ENCODE measurements at regions not wholly inside any gene's neighbourhood (a gene's known extent, or its start where the extent isn't known, plus 50 kb on each side); places are given as distances from the start of the nearest gene placed in this dataset.

GRCh38 chr6:15911753-15912504 is 217.0 kb upstream of the MYLIP start:
- H3K4me1 ChIP-seq (ENCODE audit: control insufficient read depth in 1 of 2, insufficient read depth in 2 of 2, low read depth in 1 of 2, low read length in 1 of 2) = peaks cover 0 to 15% of the 10 kb centered on the region in 2 experiments; a peak in 1 of 4 replicates
- no peaks in the 10 kb centered on the region for H4K20me1 ChIP-seq (ENCODE audit: insufficient read depth)
- no peaks in the 10 kb centered on the region for H3K9me3 ChIP-seq
- H2AFZ ChIP-seq (ENCODE audit: low read depth) = no peak overlapping the region
- H3F3A ChIP-seq (replicated peaks; ENCODE audit: insufficient read depth) = no peaks in the 10 kb centered on the region
- H3K36me3 ChIP-seq (replicated peaks in 1 of 2; ENCODE audit: control insufficient read depth in 1 of 2, insufficient read depth in 2 of 2, low read length in 1 of 2) = no peaks in the 10 kb centered on the region
- no peak overlapping the region for H3K4me2 ChIP-seq
- ChIA-PET CTCF (interaction anchor here (0.5 to 0.6 kb wide), 2 partner anchors 12 to 56 kb away, joined by 3 read pairs; no protein-coding TSS in a partner anchor), POLR2A (no interaction called here)
- H3K27ac ChIP-seq (ENCODE audit: low read depth in 2 of 2, low read length in 1 of 2) = no peak overlapping the region
- WGBS (ENCODE audit: low lambda C conversion rate) = 55% methylated on average over 6 of the region's 6 CpGs
- TF ChIP-seq CTCF (IDR thresholded peaks at IDR 0.05) (no peak), MAX (IDR thresholded peaks at IDR 0.05; ENCODE audit: low read depth) (no peak), GABPA (IDR thresholded peaks at IDR 0.05; ENCODE audit: low read depth) (no peak), POLR2AphosphoS5 (IDR thresholded peaks at IDR 0.05; ENCODE audit: low read depth, low read length) (no peak), RCOR1 (IDR thresholded peaks at IDR 0.05; ENCODE audit: low read length) (no peak), USF2 (IDR thresholded peaks at IDR 0.05; ENCODE audit: borderline replicate concordance, low read depth, low read length) (no peak)
- H3K27me3 ChIP-seq (ENCODE audit: insufficient read depth) = no peaks in the 10 kb centered on the region
- H3K4me3 ChIP-seq (ENCODE audit: low read depth in 2 of 2, low read length in 1 of 2) = no peak overlapping the region
- H3K9ac ChIP-seq = no peak overlapping the region
- H3K9me2 ChIP-seq = no peaks in the 10 kb centered on the region
- no peaks in the 10 kb centered on the region for H3K79me2 ChIP-seq (ENCODE audit: insufficient read depth)
- no peak for DNase-seq

GRCh38 chr6:15909290-15910070 is 219.4 kb upstream of the MYLIP start:
- H3K4me1 ChIP-seq (ENCODE audit: control insufficient read depth in 1 of 2, insufficient read depth in 2 of 2, low read depth in 1 of 2, low read length in 1 of 2) = peaks cover 0 to 8% of the 10 kb centered on the region in 2 experiments; a peak in 1 of 4 replicates
- H3K27ac ChIP-seq (ENCODE audit: low read depth in 2 of 2, low read length in 1 of 2) = no peak overlapping the region
- no peaks in the 10 kb centered on the region for H3K36me3 ChIP-seq (replicated peaks in 1 of 2; ENCODE audit: control insufficient read depth in 1 of 2, insufficient read depth in 2 of 2, low read length in 1 of 2)
- H3K9ac ChIP-seq = no peak overlapping the region
- H3K9me3 ChIP-seq = no peaks in the 10 kb centered on the region
- no peak overlapping the region for H3K4me2 ChIP-seq
- H3K27me3 ChIP-seq (ENCODE audit: insufficient read depth) = no peaks in the 10 kb centered on the region
- no peaks in the 10 kb centered on the region for H4K20me1 ChIP-seq (ENCODE audit: insufficient read depth)
- no peak for DNase-seq
- 40% methylated on average over 10 of the region's 10 CpGs for WGBS (ENCODE audit: low lambda C conversion rate)
- no peak overlapping the region for H3K4me3 ChIP-seq (ENCODE audit: low read depth in 2 of 2, low read length in 1 of 2)
- POLR2A ChIA-PET = no interaction called here
- TF ChIP-seq CHD2 (IDR thresholded peaks at IDR 0.05; ENCODE audit: low read length, partially characterized antibody) (no peak), MXI1 (IDR thresholded peaks at IDR 0.05; ENCODE audit: low read depth, low read length) (no peak), NFIC (IDR thresholded peaks at IDR 0.05; ENCODE audit: borderline replicate concordance) (no peak), RFX5 (IDR thresholded peaks at IDR 0.05; ENCODE audit: low read length) (no peak), EP300 (IDR thresholded peaks at IDR 0.05; ENCODE audit: borderline replicate concordance in 1 of 2, low read depth in 1 of 2, low read length in 1 of 2) (no peak), YY1 (IDR thresholded peaks at IDR 0.05; ENCODE audit: low read depth) (no peak)
- H3F3A ChIP-seq (replicated peaks; ENCODE audit: insufficient read depth) = no peaks in the 10 kb centered on the region
- CTCF ChIA-PET = interaction anchor here (1.0 to 1.2 kb wide), 2 partner anchors 10 to 12 kb away, joined by 3 read pairs; no protein-coding TSS in a partner anchor
- H3K79me2 ChIP-seq (ENCODE audit: insufficient read depth) = no peaks in the 10 kb centered on the region
- no peak overlapping the region for H2AFZ ChIP-seq (ENCODE audit: low read depth)
- H3K9me2 ChIP-seq = no peaks in the 10 kb centered on the region
